NCI-H2196 treated with DMSO at 0.1 percent for 48 hours (cell line): ENCODE measurements at regions not wholly inside any gene's neighbourhood (a gene's known extent, or its start where the extent isn't known, plus 50 kb on each side); places are given as distances from the start of the nearest gene placed in this dataset.

Experiments used
- DNase-seq: peaks from one replicate; lab custom pipeline; 2025; ENCODE audit not compliant: unreplicated experiment; lab: John Stamatoyannopoulos, UW

DNA sequence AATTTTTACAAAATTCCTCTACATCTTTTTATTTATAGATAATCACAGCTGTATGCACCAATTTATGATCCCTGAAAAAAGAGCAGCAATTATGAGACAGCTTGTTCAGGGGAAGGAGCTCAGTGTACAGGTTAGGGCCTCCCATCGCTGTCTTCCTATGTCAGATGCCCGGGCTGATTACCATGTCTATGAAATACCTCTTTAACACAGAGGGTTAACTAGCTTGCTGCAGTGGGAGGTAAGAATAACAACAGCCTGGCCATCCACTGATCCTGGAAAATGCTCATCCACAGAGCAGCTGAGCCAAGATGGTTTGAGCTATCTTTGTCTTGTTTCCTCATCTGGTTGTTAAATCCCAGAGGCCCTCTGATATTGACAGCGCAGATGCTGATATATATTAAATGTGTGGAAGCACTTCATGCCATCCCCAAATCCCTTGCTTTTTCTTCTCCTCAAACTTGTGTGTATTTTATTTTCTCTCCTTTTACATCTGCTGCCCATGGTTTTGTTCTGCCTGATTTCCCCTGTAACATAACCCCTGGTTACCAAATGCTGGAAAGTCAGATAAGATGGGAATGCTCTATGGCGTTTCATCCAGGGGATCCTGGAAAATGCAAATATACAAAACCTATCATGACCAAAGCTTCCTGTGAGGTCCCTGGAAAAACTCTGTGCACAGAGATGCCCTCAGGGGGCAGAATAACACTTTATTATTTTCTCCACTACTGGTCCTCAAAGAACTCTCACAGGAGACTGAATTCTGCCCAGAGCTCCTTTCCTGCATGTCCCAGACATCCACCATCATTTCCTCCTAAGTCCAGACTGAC is 85.8 kb upstream of the PUDP start:
- no peak for DNase-seq

DNA sequence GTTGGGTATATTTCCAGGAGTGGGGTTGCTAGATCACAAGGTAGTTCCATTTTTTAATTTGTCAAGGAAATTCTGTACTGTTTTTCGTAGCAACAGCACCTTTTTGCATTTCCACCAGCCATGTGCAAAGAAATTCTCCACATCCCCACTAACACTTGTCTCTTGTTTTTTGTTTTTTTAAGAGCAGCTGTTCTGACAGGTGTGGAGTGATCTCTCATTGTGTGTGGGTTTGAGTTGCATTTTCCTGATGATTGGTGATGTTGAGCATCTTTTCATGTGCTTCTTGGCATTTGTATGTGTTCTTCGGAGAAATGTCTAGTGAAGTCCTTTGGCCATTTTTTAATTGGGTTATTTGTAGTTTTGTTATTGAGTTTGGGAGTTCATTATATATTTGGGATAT is 80.3 kb upstream of the PUDP start:
- no peak for DNase-seq

GRCh38 chrX:7225338-7225737 is 77.4 kb upstream of the PUDP start:
- no peak for DNase-seq

- no peak for DNase-seq
Measured at GRCh38 chrX:7223271-7223670, 75.3 kb upstream of the PUDP start.

- no peak for DNase-seq
Measured at GRCh38 chrX:7220121-7220520, 72.2 kb upstream of the PUDP start.

GRCh38 chrX:7219153-7219705 is 71.3 kb upstream of the PUDP start:
- no peak for DNase-seq

GRCh38 chrX:7218321-7219152 is 70.6 kb upstream of the PUDP start:
- DNase-seq, result no peak

DNA sequence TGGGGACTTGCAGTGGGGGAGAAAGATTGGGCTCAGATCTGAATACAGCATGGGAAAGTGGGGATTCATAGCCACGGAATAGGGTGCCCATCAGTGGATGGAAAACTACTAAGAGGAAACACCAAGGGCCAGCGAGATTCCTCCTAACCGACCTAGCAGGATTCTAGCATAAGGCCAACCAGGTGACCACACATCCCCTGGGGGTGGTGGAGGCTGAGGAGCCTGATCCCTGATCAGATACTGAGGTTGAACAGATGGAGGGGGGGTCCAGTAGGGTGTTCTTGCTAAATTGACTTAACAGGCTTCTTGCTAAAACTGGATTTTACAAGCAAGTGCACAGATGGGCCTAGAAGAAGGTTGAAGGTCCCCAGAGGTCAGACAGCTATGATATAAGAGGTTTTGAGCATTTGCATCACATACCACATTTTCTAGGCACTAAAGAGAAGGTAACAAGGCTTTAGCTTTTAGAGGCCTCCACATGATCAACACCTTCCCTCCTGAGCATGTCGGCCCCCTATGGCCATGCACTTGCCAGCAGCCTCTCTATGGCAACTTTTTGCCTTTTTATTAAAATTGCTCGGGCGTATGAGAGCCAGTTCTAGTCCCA is 69.1 kb upstream of the PUDP start:
- DNase-seq, result no peak

GRCh38 chrX:7215842-7216241 is 67.9 kb upstream of the PUDP start:
- no peak for DNase-seq

- no peak for DNase-seq
Measured at GRCh38 chrX:7214251-7214650, 66.3 kb upstream of the PUDP start.

- DNase-seq, result no peak
Measured at GRCh38 chrX:7205037-7205577, 57.2 kb upstream of the PUDP start.

DNA sequence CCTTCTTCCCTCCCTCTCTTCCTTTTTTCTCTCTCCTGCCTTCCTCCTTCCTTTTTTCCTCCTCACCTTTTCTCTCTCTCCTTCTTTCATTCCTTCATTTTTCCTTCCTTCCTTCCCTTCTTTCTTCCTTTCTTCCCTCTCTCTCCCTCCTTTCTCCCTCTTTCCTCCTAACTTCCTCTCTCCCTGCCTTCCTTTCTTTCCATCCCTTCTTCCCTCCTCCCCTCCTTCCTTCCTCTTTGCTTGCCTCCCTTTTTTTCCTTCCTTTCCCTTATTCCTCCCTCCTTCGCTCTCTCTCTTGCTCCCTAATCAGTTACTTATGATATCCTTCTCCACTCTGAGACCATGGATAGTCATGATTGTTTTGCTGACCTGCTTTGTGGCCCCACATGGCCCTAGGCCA is 56.7 kb upstream of the PUDP start:
- DNase-seq, result no peak

GRCh38 chrX:7202206-7202605 is 54.3 kb upstream of the PUDP start:
- no peak for DNase-seq

DNA sequence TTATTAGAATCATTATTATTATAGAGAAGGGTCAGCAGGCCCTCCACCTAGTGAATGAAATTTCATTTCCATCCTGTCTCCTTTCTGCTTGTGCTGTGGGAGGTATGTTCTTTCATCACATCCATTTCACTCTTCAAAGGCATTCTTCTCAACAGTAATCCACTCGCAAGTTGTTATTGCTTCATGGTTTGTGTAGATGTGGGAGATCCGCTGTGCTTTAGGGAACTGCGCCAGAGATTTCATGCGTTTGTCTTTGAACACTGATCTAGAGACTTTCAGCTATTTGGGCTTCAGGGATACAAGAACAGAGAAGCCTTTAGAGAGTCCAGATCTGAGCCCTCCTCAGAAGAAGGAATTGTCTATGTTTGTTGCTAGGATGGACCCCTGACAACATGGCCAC is 53.5 kb upstream of the PUDP start:
- no peak for DNase-seq

GRCh38 chrX:7198499-7198898 is 50.5 kb upstream of the PUDP start:
- DNase-seq, result no peak
